ENCODE measurements at regions not wholly inside any gene's neighbourhood (a gene's known extent, or its start where the extent isn't known, plus 50 kb on each side); places are given as distances from the start of the nearest gene placed in this dataset.

- DNase-seq, result no peak
Observed at GRCh38 chrX:10047631-10048030, 80.5 kb downstream of the CLDN34 start.

GRCh38 chrX:10048076-10048475, 80.9 kb downstream of the CLDN34 start:
- no peak for DNase-seq

- DNase-seq, result peak in 1 of 2 experiments; percentile 31
Observed at GRCh38 chrX:10048707-10049106, 81.5 kb downstream of the CLDN34 start.

- no peak for DNase-seq
Observed at GRCh38 chrX:10049236-10049635, 82.1 kb downstream of the CLDN34 start.

- DNase-seq, result no peak
Observed at GRCh38 chrX:10050481-10050880, 83.3 kb downstream of the CLDN34 start.

- no peak for DNase-seq
Observed at GRCh38 chrX:10051866-10052480, 84.8 kb downstream of the CLDN34 start.

- DNase-seq, result no peak
Observed at GRCh38 chrX:10052906-10053625, 85.9 kb downstream of the CLDN34 start.

GRCh38 chrX:10054396-10054795, 87.2 kb downstream of the CLDN34 start:
- no peak for DNase-seq

- no peak for DNase-seq
Observed at GRCh38 chrX:10055430-10055829, 88.3 kb downstream of the CLDN34 start.

- no peak for DNase-seq
Observed at GRCh38 chrX:10062352-10062751, 94.4 kb upstream of the CLCN4 start.

GRCh38 chrX:10062980-10063379, 93.8 kb upstream of the CLCN4 start:
- no peak for DNase-seq

GRCh38 chrX:10064736-10065135, 92.0 kb upstream of the CLCN4 start:
- no peak for DNase-seq

- DNase-seq, result no peak
Observed at GRCh38 chrX:10070714-10071436, 85.9 kb upstream of the CLCN4 start.

GRCh38 chrX:10071451-10072144, 85.2 kb upstream of the CLCN4 start:
- peak; percentile 58 to 83 for DNase-seq

GRCh38 chrX:10072786-10073568, 83.8 kb upstream of the CLCN4 start:
- no peak for DNase-seq

GRCh38 chrX:10073671-10074070, 83.1 kb upstream of the CLCN4 start:
- DNase-seq, result no peak

GRCh38 chrX:10074241-10074941, 82.4 kb upstream of the CLCN4 start:
- no peak for DNase-seq

- DNase-seq, result no peak
Observed at GRCh38 chrX:10076765-10077164, 80.0 kb upstream of the CLCN4 start.

GRCh38 chrX:10077425-10078188, 79.2 kb upstream of the CLCN4 start:
- DNase-seq, result no peak

- no peak for DNase-seq
Observed at GRCh38 chrX:10078266-10078665, 78.5 kb upstream of the CLCN4 start.

GRCh38 chrX:10079231-10079630, 77.5 kb upstream of the CLCN4 start:
- no peak for DNase-seq
